ENCODE measurements at regions not wholly inside any gene's neighbourhood (a gene's known extent, or its start where the extent isn't known, plus 50 kb on each side); places are given as distances from the start of the nearest gene placed in this dataset.
"Not testable (repeated sequence)": the region's sequence is repeated elsewhere in the genome, so short reads cannot be mapped to it uniquely, and the experiment has no call there.

DNA sequence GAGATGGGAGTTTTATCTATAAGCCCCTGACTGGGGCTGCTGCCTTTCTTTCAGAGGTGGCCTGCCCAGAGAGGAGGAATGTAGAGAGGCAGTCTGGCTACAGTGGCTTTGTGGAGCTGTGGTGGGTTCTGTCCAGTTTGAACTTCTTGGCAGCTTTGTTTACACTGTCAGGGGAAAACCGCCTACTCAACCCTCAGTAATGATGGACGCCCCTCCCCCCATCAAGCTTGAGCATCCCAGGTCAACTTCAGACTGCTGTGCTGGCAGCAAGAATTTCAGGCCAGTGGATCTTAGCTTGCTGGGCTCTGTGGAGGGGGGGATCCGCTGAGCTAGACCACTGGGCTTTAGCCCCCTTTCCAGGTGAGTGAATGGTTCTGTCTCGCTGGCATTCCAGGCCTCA lies 51.6 kb upstream of the THUMPD2 start:
- DNase-seq (ENCODE audit: low spot score), result peak; percentile 38
- not testable (repeated sequence) for H4K20me1 ChIP-seq (replicated peaks; ENCODE audit: insufficient read depth); H3K36me3 ChIP-seq (ENCODE audit: insufficient read depth); H3K9me3 Mint-ChIP-seq; H3K4me1 Mint-ChIP-seq; H3K27ac ChIP-seq (ENCODE audit: low read depth); H3K27me3 Mint-ChIP-seq (ENCODE audit: insufficient read depth, low read depth, poor library complexity); H3K4me3 ChIP-seq; H3K79me2 ChIP-seq (replicated peaks; ENCODE audit: insufficient read depth); H3K9me2 ChIP-seq (ENCODE audit: insufficient read depth); H3K4me2 ChIP-seq; H3K36me3 Mint-ChIP-seq (ENCODE audit: low read depth); H3K4me1 ChIP-seq (ENCODE audit: insufficient read depth); H3F3A ChIP-seq (replicated peaks; ENCODE audit: low read depth); H3K27me3 ChIP-seq (ENCODE audit: insufficient read depth); H3K27ac Mint-ChIP-seq; ATAC-seq; H3K4me3 Mint-ChIP-seq
- peak overlapping the region; percentile 64; the same call in 1 of the 2 replicates for H2AFZ ChIP-seq

All from GM23338 (cell line).